ENCODE measurements at regions not wholly inside any gene's neighbourhood (a gene's known extent, or its start where the extent isn't known, plus 50 kb on each side); places are given as distances from the start of the nearest gene placed in this dataset.

DNA sequence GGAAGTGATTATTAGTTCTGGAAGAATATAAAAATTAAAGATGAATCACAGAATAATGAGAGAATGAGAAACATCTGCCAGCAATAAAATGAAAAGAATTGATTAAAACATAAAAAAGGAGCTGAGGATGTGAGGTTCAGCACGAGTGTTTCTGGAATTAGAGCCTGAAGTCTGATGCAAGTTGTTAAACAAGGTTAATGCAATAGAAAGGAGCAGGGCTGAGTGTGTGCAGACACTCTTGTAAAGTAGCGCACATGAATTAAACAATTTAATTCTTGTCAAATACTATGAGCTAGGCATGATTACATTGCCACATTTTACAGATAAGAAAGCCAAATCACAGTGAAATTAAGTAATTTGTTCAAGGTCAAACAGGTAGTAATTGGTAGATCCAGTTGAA is 384.2 kb downstream of the TAF11L14 start:
- no peak overlapping the region for H3K9ac ChIP-seq
- TF ChIP-seq, protein P1, sequence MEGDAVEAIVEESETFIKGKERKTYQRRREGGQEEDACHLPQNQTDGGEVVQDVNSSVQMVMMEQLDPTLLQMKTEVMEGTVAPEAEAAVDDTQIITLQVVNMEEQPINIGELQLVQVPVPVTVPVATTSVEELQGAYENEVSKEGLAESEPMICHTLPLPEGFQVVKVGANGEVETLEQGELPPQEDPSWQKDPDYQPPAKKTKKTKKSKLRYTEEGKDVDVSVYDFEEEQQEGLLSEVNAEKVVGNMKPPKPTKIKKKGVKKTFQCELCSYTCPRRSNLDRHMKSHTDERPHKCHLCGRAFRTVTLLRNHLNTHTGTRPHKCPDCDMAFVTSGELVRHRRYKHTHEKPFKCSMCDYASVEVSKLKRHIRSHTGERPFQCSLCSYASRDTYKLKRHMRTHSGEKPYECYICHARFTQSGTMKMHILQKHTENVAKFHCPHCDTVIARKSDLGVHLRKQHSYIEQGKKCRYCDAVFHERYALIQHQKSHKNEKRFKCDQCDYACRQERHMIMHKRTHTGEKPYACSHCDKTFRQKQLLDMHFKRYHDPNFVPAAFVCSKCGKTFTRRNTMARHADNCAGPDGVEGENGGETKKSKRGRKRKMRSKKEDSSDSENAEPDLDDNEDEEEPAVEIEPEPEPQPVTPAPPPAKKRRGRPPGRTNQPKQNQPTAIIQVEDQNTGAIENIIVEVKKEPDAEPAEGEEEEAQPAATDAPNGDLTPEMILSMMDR (conservative IDR thresholded peaks at IDR 0.05; ENCODE audit: low read depth, low read length): no peak
- H3K27me3 ChIP-seq (ENCODE audit: insufficient read depth, low read depth): no peaks in the 10 kb centered on the region
- no peak overlapping the region for H3K4me3 ChIP-seq (IDR thresholded peaks at IDR 0.05; ENCODE audit: insufficient read depth, low read depth, low read length)
- no peaks in the 10 kb centered on the region for H4K20me1 ChIP-seq (ENCODE audit: insufficient read depth)
- H3K79me2 ChIP-seq (ENCODE audit: insufficient read depth, low read depth): no peaks in the 10 kb centered on the region
- H3K4me1 ChIP-seq (ENCODE audit: low read depth, poor library complexity, severe bottlenecking): peaks cover 5% of the 10 kb centered on the region
- H3K36me3 ChIP-seq (ENCODE audit: insufficient read depth): no peaks in the 10 kb centered on the region
- H3K27ac ChIP-seq: no peak overlapping the region
- no peak overlapping the region for H3K4me2 ChIP-seq
- H2AFZ ChIP-seq (ENCODE audit: low read depth): no peak overlapping the region

DNA sequence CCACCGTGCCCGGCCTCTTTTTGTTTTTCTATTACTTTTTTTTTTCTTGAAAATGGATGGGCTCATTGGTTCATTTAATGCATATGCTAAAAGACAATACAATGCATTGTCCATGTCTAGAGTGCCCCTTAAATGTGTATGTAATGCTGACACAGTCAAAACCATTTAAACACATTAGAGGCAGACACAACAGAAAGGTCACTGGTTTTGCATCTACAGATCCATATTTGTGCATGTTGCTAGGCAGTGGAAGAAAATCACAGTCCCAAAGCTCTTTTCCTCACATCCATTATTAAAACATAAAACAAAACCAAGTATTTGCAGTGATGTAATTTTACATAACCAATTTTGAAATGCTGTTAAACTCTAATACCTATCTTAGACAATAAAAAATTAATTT is 389.0 kb downstream of the TAF11L14 start:
- Histone ChIP-seq H3K4me1 (ENCODE audit: low read depth, poor library complexity, severe bottlenecking) (no peaks in the 10 kb centered on the region), H3K4me3 (IDR thresholded peaks at IDR 0.05; ENCODE audit: insufficient read depth, low read depth, low read length) (no peak overlapping the region), H3K36me3 (ENCODE audit: insufficient read depth) (no peaks in the 10 kb centered on the region), H3K9ac (no peak overlapping the region), H3K27me3 (ENCODE audit: insufficient read depth, low read depth) (no peaks in the 10 kb centered on the region), H3K4me2 (no peak overlapping the region), H3K79me2 (ENCODE audit: insufficient read depth, low read depth) (no peaks in the 10 kb centered on the region), H3K27ac (no peak overlapping the region), H4K20me1 (ENCODE audit: insufficient read depth) (no peaks in the 10 kb centered on the region), H2AFZ (ENCODE audit: low read depth) (no peak overlapping the region)
- TF ChIP-seq, protein P1 (conservative IDR thresholded peaks at IDR 0.05; ENCODE audit: low read depth, low read length): no peak

DNA sequence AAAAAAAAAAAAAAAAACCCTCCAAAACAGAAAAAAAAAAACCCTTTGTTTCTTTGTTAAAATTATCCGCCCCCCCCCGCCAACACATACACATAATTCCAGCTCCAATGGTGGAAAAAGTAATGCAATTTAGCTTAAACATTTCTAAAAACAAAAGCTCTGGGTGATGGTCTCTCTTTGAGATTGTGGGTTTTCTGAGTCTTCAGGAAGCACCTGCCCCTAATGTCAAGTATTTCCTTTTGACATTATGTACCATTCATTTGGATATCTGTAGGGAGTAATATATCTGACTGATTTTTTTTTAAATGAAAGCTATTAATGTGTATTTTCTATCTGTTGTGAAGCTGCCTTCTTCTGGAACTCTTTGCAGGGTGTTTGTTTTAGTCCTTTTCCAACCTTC is 389.7 kb downstream of the TAF11L14 start:
- H3K4me2 ChIP-seq: no peak overlapping the region

DNA sequence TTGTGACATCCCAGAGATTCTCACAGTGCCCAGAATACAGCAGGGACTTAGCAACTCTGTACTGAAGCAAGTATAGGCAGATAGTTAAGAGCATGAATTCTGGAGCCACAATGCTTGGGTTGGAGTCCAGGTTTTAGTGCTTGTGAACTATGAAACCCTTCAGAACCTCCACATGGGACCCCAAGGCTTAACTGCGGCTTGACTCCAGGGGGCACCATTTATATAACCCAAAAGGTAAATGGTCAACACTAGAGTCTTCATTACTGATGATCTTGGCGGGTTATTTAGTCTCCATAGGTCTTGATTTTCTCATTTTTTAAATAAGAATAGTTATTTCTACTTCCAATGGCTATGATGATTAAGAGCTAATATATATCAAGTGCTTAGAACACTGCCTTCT is 390.3 kb downstream of the TAF11L14 start:
- H3K36me3 ChIP-seq (ENCODE audit: insufficient read depth): no peaks in the 10 kb centered on the region
- TF ChIP-seq, protein P1 (conservative IDR thresholded peaks at IDR 0.05; ENCODE audit: low read depth, low read length): no peak
- no peaks in the 10 kb centered on the region for H3K4me1 ChIP-seq (ENCODE audit: low read depth, poor library complexity, severe bottlenecking)
- H3K4me2 ChIP-seq: no peak overlapping the region
- H3K9ac ChIP-seq: no peak overlapping the region
- H2AFZ ChIP-seq (ENCODE audit: low read depth): no peak overlapping the region
- H3K27ac ChIP-seq: no peak overlapping the region
- H3K4me3 ChIP-seq (IDR thresholded peaks at IDR 0.05; ENCODE audit: insufficient read depth, low read depth, low read length): no peak overlapping the region
- H3K27me3 ChIP-seq (ENCODE audit: insufficient read depth, low read depth): no peaks in the 10 kb centered on the region
- H4K20me1 ChIP-seq (ENCODE audit: insufficient read depth): no peaks in the 10 kb centered on the region
- H3K79me2 ChIP-seq (ENCODE audit: insufficient read depth, low read depth): no peaks in the 10 kb centered on the region

More for the DNA sequence above, 389.7 kb downstream of the TAF11L14 start:
- Histone ChIP-seq H3K27ac (no peak overlapping the region), H3K36me3 (ENCODE audit: insufficient read depth) (no peaks in the 10 kb centered on the region), H3K4me1 (ENCODE audit: low read depth, poor library complexity, severe bottlenecking) (no peaks in the 10 kb centered on the region), H3K27me3 (ENCODE audit: insufficient read depth, low read depth) (no peaks in the 10 kb centered on the region), H3K79me2 (ENCODE audit: insufficient read depth, low read depth) (no peaks in the 10 kb centered on the region), H3K4me3 (IDR thresholded peaks at IDR 0.05; ENCODE audit: insufficient read depth, low read depth, low read length) (no peak overlapping the region), H3K9ac (no peak overlapping the region), H4K20me1 (ENCODE audit: insufficient read depth) (no peaks in the 10 kb centered on the region), H2AFZ (ENCODE audit: low read depth) (no peak overlapping the region)
- TF ChIP-seq, protein P1 (conservative IDR thresholded peaks at IDR 0.05; ENCODE audit: low read depth, low read length): no peak
